NCI-H524 treated with DMSO at 0.1 percent for 48 hours (cell line): ENCODE measurements at regions not wholly inside any gene's neighbourhood (a gene's known extent, or its start where the extent isn't known, plus 50 kb on each side); places are given as distances from the start of the nearest gene placed in this dataset.

Experiments used
- DNase-seq: peaks from one replicate; lab custom pipeline; 2025; lab: John Stamatoyannopoulos, UW

GRCh38 chr5:2010940-2011339, 128.2 kb upstream of the IRX4 start:
- no peak for DNase-seq

- DNase-seq, result no peak
Observed at GRCh38 chr5:2009986-2010914, 127.5 kb upstream of the IRX4 start.

GRCh38 chr5:2008851-2009629, 126.3 kb upstream of the IRX4 start:
- no peak for DNase-seq

GRCh38 chr5:2007878-2008501, 125.3 kb upstream of the IRX4 start:
- DNase-seq, result no peak

- no peak for DNase-seq
Observed at GRCh38 chr5:2007496-2007877, 124.8 kb upstream of the IRX4 start.

- no peak for DNase-seq
Observed at GRCh38 chr5:2006971-2007291, 124.2 kb upstream of the IRX4 start.

- no peak for DNase-seq
Observed at GRCh38 chr5:2006193-2006970, 123.7 kb upstream of the IRX4 start.

GRCh38 chr5:2005101-2006041, 122.6 kb upstream of the IRX4 start:
- DNase-seq, result no peak

- no peak for DNase-seq
Observed at GRCh38 chr5:2003690-2004365, 121.1 kb upstream of the IRX4 start.

GRCh38 chr5:2003206-2003605, 120.5 kb upstream of the IRX4 start:
- no peak for DNase-seq

- DNase-seq, result no peak
Observed at GRCh38 chr5:2001300-2001699, 118.6 kb upstream of the IRX4 start.

GRCh38 chr5:2000591-2000990, 117.9 kb upstream of the IRX4 start:
- DNase-seq, result no peak

GRCh38 chr5:1999794-2000193, 117.1 kb upstream of the IRX4 start:
- DNase-seq, result no peak

GRCh38 chr5:1998716-1999317, 116.1 kb upstream of the IRX4 start:
- DNase-seq, result no peak

- DNase-seq, result no peak
Observed at GRCh38 chr5:1998348-1998669, 115.6 kb upstream of the IRX4 start.

- no peak for DNase-seq
Observed at GRCh38 chr5:1997640-1998347, 115.1 kb upstream of the IRX4 start.

GRCh38 chr5:1995491-1995890, 112.8 kb upstream of the IRX4 start:
- no peak for DNase-seq

GRCh38 chr5:1987471-1987870, 104.7 kb upstream of the IRX4 start:
- DNase-seq, result no peak

- DNase-seq, result no peak
Observed at GRCh38 chr5:1985781-1986180, 103.1 kb upstream of the IRX4 start.
